ENCODE measurements at regions not wholly inside any gene's neighbourhood (a gene's known extent, or its start where the extent isn't known, plus 50 kb on each side); places are given as distances from the start of the nearest gene placed in this dataset.
"Not testable (repeated sequence)": the region's sequence is repeated elsewhere in the genome, so short reads cannot be mapped to it uniquely, and the experiment has no call there.

GRCh38 chr20:12201289-12201991 is 283.7 kb downstream of the BTBD3 start:
- DNase-seq = no peak

DNA sequence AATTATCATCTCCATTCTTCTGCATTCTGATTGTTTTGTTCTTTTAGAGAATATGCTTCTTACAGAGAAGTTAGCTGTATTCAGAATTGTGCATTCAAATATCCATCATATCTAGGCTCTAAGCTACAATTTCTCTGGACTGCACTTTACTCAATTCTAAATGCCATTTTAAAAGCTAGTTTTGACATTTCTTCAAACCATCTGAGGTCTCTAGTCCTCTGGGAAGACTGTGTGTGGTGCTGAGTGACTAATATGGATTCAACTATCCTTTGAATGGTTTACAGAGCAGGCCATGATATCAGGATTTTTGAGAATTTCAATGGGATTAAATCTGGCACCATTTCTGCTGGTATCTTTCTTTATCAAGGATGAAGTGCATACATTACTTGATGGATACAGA is 285.7 kb downstream of the BTBD3 start:
- DNase-seq = no peak

- DNase-seq = no peak
Observed at GRCh38 chr20:12203981-12204380, 286.3 kb downstream of the BTBD3 start.

DNA sequence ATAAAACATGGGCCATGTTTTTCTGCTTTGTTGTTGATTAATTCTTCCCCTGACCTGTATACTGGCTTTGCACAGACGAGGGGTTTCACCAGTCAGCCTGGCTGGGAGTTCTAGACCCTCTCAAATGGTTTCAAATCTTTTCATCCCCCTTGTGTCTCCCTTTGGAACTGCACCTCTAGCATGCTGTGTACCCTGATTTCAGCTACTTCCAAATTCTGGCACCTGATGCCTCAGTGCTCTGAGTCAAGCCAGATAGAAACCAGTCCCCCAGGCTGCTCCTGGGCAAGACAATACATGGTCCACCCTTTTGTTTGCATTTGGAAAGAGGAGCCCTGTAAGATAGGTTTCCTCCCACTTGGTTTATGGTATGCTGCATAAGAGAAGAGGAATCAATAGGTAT is 290.2 kb downstream of the BTBD3 start:
- no peak for DNase-seq

DNA sequence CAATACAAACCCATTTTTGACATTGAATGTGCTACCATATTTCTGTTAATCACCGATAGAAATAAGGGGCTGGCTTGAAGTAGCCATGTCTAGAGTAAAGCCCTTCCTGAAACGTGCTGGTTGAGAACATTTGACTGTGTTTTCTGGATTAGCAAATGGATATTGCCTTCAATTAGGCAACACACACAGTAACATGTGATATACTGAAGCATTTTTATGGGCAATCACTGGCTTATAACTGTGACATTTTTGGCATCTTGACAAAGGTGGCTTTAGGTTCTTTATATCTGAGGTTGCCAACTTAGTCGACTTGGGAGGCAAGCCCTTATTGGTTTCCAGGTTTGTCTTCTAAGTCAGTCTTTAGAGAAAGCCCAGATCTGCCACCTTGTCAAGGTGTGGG is 292.9 kb downstream of the BTBD3 start:
- no peak for DNase-seq

DNA sequence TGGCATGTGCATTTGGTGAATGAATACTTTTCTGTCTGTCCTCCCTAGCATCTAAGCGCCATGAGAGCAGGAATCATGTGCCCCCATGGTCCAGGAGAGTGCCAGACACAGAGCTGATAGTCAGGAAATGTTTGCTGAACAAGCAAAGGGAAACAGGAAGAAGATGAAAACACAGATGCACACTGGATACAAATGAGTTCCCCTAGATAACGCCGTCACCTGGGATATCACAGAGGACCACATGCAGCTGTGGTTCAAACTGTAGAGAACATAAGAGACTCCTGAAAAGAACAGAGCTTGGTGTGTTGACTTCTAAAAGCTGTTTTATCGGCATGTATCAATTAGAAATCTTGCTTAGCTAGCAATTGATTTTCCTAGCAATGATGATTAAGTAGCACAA is 293.7 kb downstream of the BTBD3 start:
- DNase-seq = no peak

- no peak for DNase-seq
Observed at GRCh38 chr20:12217382-12217781, 299.7 kb downstream of the BTBD3 start.

DNA sequence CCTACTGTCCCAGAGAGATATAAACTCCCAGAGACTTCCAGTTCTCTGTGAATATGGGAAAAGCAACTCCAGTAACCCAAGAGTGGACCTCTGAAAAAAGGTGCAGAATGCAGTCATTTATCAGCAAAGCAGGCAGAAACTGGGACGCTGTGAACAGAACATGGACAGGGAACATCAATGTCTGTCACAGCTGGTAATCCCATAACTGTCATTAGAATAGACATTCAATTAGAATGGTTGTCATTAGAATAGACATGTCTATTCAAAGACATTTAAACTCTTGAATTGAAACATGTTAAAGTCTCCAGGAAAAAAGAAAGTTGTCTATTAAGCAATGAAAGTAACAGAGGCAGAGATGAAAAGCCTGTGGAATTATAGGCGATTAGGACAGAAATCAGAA is 302.1 kb downstream of the BTBD3 start:
- DNase-seq = no peak

DNA sequence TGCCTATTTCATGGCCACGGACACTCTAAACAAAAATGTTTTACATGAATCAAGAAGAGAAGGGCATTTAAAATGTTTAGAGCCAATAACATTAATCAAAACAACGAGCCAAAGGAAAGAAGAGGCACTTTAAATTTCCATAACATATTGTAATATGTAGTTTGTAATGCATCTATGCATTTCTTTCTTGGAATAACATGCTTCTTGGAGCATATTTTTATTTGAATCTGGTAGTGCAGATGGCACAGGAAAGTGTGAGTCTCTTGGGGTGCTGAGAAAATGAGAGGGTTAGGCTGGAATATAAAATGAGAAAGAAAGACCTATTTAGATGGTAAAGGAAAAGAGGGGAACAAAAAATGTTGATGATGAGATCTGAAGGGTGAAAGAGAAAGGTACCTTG is 305.4 kb downstream of the BTBD3 start:
- no peak for DNase-seq

DNA sequence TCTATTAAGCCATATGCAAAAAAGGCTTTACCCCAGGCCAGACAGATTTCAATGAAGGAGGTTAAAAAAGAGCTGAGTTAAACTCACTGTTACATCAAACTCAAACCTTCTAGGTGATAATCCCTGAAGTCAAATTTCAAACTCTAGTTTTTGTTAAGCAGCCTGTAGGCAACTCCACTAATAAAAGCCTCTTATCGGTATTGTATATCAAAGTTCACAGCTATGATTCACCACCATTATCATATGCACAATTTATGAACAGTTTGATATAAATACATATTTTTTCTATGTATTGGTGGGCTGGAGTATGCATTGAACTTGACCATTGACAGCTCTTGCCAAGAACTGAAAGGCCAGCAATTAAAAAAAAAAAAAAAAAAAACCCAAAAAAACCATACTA is 308.2 kb downstream of the BTBD3 start:
- no peak for DNase-seq

DNA sequence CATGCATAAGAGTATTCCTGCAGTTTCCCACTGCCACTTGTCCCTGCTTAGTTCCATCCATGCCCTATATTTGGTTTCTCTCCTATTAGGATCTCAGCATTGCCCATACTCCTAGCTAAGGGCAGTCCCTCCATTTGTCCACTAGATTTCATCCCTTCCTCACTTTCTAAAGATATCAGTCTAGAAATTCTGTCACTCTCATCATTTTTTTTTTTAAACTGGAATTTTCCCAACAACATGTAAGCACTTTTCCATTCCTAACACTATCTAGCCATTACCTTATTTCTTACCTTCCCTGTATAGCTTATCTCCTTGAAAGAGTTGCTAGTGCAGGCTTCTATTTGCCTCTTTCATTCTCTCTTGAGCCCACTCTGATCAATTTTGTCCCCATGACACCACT is 312.2 kb downstream of the BTBD3 start:
- no peak for DNase-seq

DNA sequence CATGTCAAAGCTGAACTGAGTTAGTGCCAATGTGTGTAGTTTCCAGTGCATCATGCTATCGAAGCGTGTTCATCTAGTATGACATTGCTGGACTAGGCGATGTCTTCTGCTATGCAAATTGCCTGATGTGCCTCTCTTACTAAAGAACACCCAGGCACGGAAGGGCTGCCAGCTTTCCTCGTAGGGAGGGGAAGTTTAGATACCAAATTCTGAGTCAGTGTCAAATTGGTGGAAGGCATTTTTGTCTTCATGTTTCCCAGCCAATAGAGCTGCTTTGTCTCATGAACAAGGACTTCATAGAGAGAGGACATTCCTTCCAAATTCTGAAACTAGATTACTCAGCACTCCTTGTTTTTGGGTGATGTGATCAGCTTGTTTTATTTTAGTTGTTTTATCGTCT is 320.1 kb downstream of the BTBD3 start:
- DNase-seq = no peak

GRCh38 chr20:12241065-12241464 is 323.4 kb downstream of the BTBD3 start:
- no peak for DNase-seq

GRCh38 chr20:12243327-12243726 is 325.6 kb downstream of the BTBD3 start:
- DNase-seq = no peak

GRCh38 chr20:12248481-12248880 is 330.8 kb downstream of the BTBD3 start:
- no peak for DNase-seq

GRCh38 chr20:12250661-12251060 is 333.0 kb downstream of the BTBD3 start:
- not testable (repeated sequence) for DNase-seq

- DNase-seq = no peak
Observed at GRCh38 chr20:12252793-12253192, 335.1 kb downstream of the BTBD3 start.

DNA sequence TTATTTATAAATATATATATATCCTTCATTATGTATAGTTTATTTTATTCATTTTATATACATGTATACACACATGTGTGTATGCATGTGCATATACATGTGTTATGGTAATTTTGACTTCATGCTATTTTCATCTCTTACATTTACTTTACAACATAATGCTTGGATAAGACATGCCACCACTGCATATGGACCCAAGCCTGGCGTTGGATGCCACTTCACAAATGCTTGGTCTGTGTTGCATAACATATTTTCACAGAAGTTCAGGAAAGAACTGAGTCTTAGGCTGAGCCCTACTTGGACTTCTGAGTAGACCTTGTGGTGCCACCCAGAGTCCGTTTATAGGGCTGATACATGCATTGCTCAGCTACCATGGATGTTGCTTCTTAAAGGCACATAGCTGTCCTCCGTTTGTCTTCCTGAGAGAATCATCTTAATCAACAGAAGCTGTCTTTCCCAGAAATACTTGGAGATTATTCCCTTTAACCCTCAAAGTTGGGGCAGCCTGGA is 337.8 kb downstream of the BTBD3 start:
- no peak for DNase-seq

DNA sequence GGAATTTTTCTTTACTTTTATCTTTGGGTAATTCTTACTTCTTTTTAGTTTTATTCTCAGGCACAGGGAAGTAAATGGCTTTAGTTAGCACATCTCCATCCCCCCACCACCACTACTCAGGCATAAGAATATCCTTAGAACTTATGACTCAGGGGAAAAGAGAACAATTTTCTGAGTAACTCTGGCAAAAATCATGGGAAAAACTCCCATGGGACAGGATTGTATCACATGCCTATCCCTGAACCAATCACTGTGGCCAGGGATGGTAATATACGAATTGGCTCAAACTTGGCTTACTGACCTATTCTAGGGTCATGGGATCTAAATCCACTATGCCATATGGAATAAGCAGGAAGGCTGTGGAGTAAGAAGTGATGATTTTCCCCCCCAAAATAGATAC is 339.1 kb downstream of the BTBD3 start:
- no peak for DNase-seq

DNA sequence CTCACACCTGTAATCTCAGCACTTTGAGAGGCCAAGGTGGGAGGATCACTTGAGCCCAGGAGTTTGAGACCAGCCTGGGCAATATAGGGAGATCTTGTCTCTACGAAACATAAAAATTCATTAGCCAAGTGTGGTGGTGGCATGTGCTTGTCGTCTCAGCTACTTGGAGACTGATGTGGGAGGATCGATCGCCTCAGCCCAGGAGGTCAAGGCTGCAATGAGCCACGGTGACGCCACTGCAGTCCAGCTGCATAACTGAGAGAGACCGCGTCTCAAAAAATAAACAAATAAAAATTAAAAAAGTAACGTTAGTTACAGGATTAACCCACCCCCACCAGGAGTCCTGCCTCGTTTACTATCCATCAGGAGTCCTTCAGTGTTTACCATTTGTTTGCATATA is 345.1 kb downstream of the BTBD3 start:
- DNase-seq = no peak

DNA sequence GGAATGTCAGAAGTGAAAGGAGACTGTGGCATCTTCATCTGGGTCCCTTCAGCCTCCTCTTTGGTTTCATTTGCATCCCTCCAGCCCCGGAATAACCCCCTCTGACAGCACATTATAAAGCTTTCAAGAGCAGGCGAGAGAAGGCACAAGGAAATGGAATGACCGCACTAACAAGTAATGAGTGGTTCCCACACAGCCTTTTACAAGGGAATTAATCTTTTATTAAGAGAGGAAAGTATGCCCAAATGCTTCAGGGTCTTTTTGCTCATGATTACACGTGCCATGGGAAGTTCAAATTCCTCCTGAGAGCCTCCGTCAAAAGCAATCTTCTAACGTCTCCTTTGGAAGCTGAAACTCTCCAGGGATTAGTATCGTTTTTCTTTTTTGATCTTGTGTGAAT is 347.0 kb downstream of the BTBD3 start:
- no peak for DNase-seq

- DNase-seq = no peak
Observed at GRCh38 chr20:12265662-12266061, 348.0 kb downstream of the BTBD3 start.

GRCh38 chr20:12269579-12269978 is 351.9 kb downstream of the BTBD3 start:
- no peak for DNase-seq

GRCh38 chr20:12270863-12271262 is 353.2 kb downstream of the BTBD3 start:
- no peak for DNase-seq

Measured in right kidney (tissue), 1 donor.